WTC11 (cell line): ENCODE measurements at regions not wholly inside any gene's neighbourhood (a gene's known extent, or its start where the extent isn't known, plus 50 kb on each side); places are given as distances from the start of the nearest gene placed in this dataset.

Source experiments
- ATAC-seq: fragments of 200-7000 bp; cut with Tn5 transposase; 2 replicates; pipeline ENCODE4 v1.10.0; 2021; ENCODE audit warnings: mild to moderate bottlenecking, moderate library complexity
- CTCF ChIA-PET: fragments of 300-600 bp; sonication (Branson Sonifier 250); formaldehyde crosslinking; loops from one replicate; lab custom pipeline; 2021; ENCODE audit warnings: antibody characterized with exemption; lab: Charles Lee
- POLR2A ChIA-PET: fragments of 350-600 bp; sonication (Branson Sonifier 250); formaldehyde crosslinking; loops from one replicate; lab custom pipeline; 2021; ENCODE audit warnings: antibody characterized with exemption; lab: Charles Lee
- DNase-seq: peaks from one replicate; pipeline ENCODE4 v3.0.0; 2021; ENCODE audit warnings: low spot score
- H3K27ac Mint-ChIP-seq: 2 replicates; pipeline ENCODE4 v1.8.0; 2021; ENCODE audit warnings: mixed read lengths
- H3K27me3 Mint-ChIP-seq: 2 replicates; pipeline ENCODE4 v1.8.0; 2021; ENCODE audit warnings: low read depth, mild to moderate bottlenecking, moderate library complexity, mixed read lengths
- H3K36me3 Mint-ChIP-seq: 2 replicates; pipeline ENCODE4 v1.8.0; 2021; ENCODE audit warnings: mixed read lengths
- H3K4me1 Mint-ChIP-seq: 2 replicates; pipeline ENCODE4 v1.8.0; 2022; ENCODE audit warnings: mixed read lengths
- H3K4me3 Mint-ChIP-seq: 2 replicates; pipeline ENCODE4 v1.8.0; 2021; ENCODE audit warnings: mild to moderate bottlenecking, moderate library complexity, mixed read lengths
- H3K9me3 Mint-ChIP-seq: 2 replicates; pipeline ENCODE4 v1.8.0; 2021; ENCODE audit warnings: mixed read lengths
- ARID4B ChIP-seq: sonication (generic); formaldehyde crosslinking; IDR thresholded peaks from 2 replicates; pipeline ENCODE4 v1.8.0; 2023; ENCODE audit warnings: missing genetic modification reagents, mild to moderate bottlenecking, borderline replicate concordance
- CDX4 ChIP-seq: fragments of 250-450 bp; sonication (Bioruptor Pico); IDR thresholded peaks from 2 replicates; pipeline ENCODE4 v1.9.0; 2021; ENCODE audit warnings: moderate library complexity, mild to moderate bottlenecking, inconsistent platforms, borderline replicate concordance
- ESRRA ChIP-seq: sonication (generic); formaldehyde crosslinking; IDR thresholded peaks from 2 replicates; pipeline ENCODE4 v1.8.1; 2022; ENCODE audit warnings: mild to moderate bottlenecking, missing genetic modification reagents, borderline replicate concordance
- FOXJ3 ChIP-seq: sonication (generic); formaldehyde crosslinking; IDR thresholded peaks from 2 replicates; pipeline ENCODE4 v1.9.0; 2021; ENCODE audit warnings: missing genetic modification reagents, mild to moderate bottlenecking, borderline replicate concordance
- FOXP4 ChIP-seq: sonication (generic); formaldehyde crosslinking; IDR thresholded peaks from 2 replicates; pipeline ENCODE4 v1.8.0; 2022; ENCODE audit warnings: mild to moderate bottlenecking, missing genetic modification reagents
- GTF2I ChIP-seq: fragments of 250-450 bp; sonication (Bioruptor Pico); conservative IDR thresholded peaks from 2 replicates; pipeline ENCODE4 v1.4.0; 2021; ENCODE audit warnings: mild to moderate bottlenecking
- MYBL2 ChIP-seq: sonication (generic); formaldehyde crosslinking; IDR thresholded peaks from 2 replicates; pipeline ENCODE4 v1.8.1; 2023; ENCODE audit warnings: mild to moderate bottlenecking, moderate library complexity, missing genetic modification reagents
- NFATC4 ChIP-seq: fragments of 250-450 bp; sonication (Bioruptor Pico); IDR thresholded peaks from 2 replicates; pipeline ENCODE4 v1.9.0; 2021; ENCODE audit warnings: mild to moderate bottlenecking
- NR2C2 ChIP-seq: sonication (generic); formaldehyde crosslinking; IDR thresholded peaks from 2 replicates; pipeline ENCODE4 v1.8.0; 2022; ENCODE audit warnings: mild to moderate bottlenecking, missing genetic modification reagents
- PRDM15 ChIP-seq: sonication (generic); formaldehyde crosslinking; IDR thresholded peaks from 2 replicates; pipeline ENCODE4 v1.8.0; 2022; ENCODE audit warnings: missing genetic modification reagents
- PREB ChIP-seq: sonication (generic); formaldehyde crosslinking; IDR thresholded peaks from 2 replicates; pipeline ENCODE4 v1.8.1; 2022; ENCODE audit warnings: mild to moderate bottlenecking, missing genetic modification reagents, moderate library complexity, borderline replicate concordance
- SP1 ChIP-seq: sonication (generic); formaldehyde crosslinking; conservative IDR thresholded peaks from 2 replicates; pipeline ENCODE4 v1.8.1; 2022; ENCODE audit warnings: missing genetic modification reagents
- ZMAT4 ChIP-seq: fragments of 250-450 bp; sonication (Bioruptor Pico); IDR thresholded peaks from 2 replicates; pipeline ENCODE4 v1.9.0; 2021; ENCODE audit warnings: mild to moderate bottlenecking
- ZNF121 ChIP-seq: sonication (generic); formaldehyde crosslinking; IDR thresholded peaks from 2 replicates; pipeline ENCODE4 v1.8.0; 2023; ENCODE audit warnings: missing genetic modification reagents
- ZNF138 ChIP-seq: sonication (generic); formaldehyde crosslinking; conservative IDR thresholded peaks from 2 replicates; pipeline ENCODE4 v1.8.1; 2022; ENCODE audit warnings: mild to moderate bottlenecking, moderate library complexity, missing genetic modification reagents
- ZNF425 ChIP-seq: fragments of 250-450 bp; sonication (Bioruptor Pico); conservative IDR thresholded peaks from 2 replicates; pipeline ENCODE4 v1.9.0; 2021; ENCODE audit warnings: mild to moderate bottlenecking

GRCh38 chr12:13428538-13429265 is 232.2 kb downstream of the EMP1 start:
- POLR2A ChIA-PET: interaction anchor here (1.4 kb wide), 1 partner anchor 10 kb away, joined by 3 read pairs; no protein-coding TSS in a partner anchor
- no peaks in the 10 kb centered on the region for H3K27me3 Mint-ChIP-seq
- H3K36me3 Mint-ChIP-seq: peaks cover 14% of the 10 kb centered on the region
- ATAC-seq (no peak), DNase-seq (no peak)
- CTCF ChIA-PET: interaction anchor here (1.5 kb wide), 1 partner anchor 67 kb away, joined by 3 read pairs; no protein-coding TSS in a partner anchor
- H3K4me1 Mint-ChIP-seq: peaks cover 5% of the 10 kb centered on the region
- TF ChIP-seq GTF2I (no peak), ZNF121 (CRISPR knock-in tag) (no peak), SP1 (CRISPR knock-in tag) (no peak)
- H3K4me3 Mint-ChIP-seq: no peak overlapping the region
- peaks cover 20% of the 10 kb centered on the region for H3K9me3 Mint-ChIP-seq
- H3K27ac Mint-ChIP-seq: no peak overlapping the region

- Mint-ChIP-seq H3K27ac (no peak overlapping the region), H3K27me3 (no peaks in the 10 kb centered on the region), H3K4me3 (no peak overlapping the region), H3K9me3 (peaks cover 20% of the 10 kb centered on the region), H3K36me3 (peaks cover 14% of the 10 kb centered on the region), H3K4me1 (peaks cover 5% of the 10 kb centered on the region)
- ATAC-seq (no peak), DNase-seq (no peak)
- CTCF ChIA-PET: no interaction called here
- POLR2A ChIA-PET: no interaction called here
- no peak for TF ChIP-seq CDX4 (CRISPR knock-in tag)
- no peak for TF ChIP-seq PRDM15 (CRISPR knock-in tag)
- TF ChIP-seq ARID4B (CRISPR knock-in tag): no peak
- TF ChIP-seq FOXP4 (CRISPR knock-in tag): no peak
- TF ChIP-seq NR2C2 (CRISPR knock-in tag): no peak
- TF ChIP-seq PREB (CRISPR knock-in tag): no peak
- TF ChIP-seq FOXJ3 (CRISPR knock-in tag): no peak
- no peak for TF ChIP-seq ESRRA (CRISPR knock-in tag)
- no peak for TF ChIP-seq ZMAT4 (CRISPR knock-in tag)
- no peak for TF ChIP-seq NFATC4 (CRISPR knock-in tag)
- no peak for TF ChIP-seq MYBL2 (CRISPR knock-in tag)
- TF ChIP-seq ZNF138 (CRISPR knock-in tag): no peak
- no peak for TF ChIP-seq ZNF425 (CRISPR knock-in tag)
These were observed 229.2 kb downstream of the EMP1 start for GRCh38 chr12:13425766-13426165.
